ENCODE measurements at regions not wholly inside any gene's neighbourhood (a gene's known extent, or its start where the extent isn't known, plus 50 kb on each side); places are given as distances from the start of the nearest gene placed in this dataset.

DNA sequence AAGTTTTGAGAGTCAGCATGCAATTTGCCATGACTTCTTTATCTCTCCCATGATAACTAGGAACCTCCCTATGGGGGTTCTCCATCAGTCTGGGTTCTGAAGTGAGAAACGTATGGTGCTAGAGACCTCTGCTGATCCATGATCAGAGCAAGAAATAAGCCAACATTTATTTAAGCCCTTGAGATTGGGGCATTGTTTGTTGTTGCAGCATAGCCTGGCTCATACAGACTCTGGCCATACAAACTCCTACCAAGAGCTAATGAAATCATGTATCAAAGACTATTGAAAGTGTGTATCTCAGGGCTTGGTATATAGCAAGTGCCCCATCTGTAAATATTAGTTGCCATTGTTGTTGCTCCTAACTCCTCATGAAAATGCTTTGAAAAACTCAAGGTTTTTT, 233.9 kb downstream of the MAF start:
- no peak for DNase-seq

GRCh38 chr16:79365702-79366101, 234.8 kb downstream of the MAF start:
- no peak for DNase-seq

- no peak for DNase-seq
These were observed 237.1 kb downstream of the MAF start for GRCh38 chr16:79363484-79363883.

GRCh38 chr16:79363035-79363434, 237.5 kb downstream of the MAF start:
- DNase-seq = no peak

DNA sequence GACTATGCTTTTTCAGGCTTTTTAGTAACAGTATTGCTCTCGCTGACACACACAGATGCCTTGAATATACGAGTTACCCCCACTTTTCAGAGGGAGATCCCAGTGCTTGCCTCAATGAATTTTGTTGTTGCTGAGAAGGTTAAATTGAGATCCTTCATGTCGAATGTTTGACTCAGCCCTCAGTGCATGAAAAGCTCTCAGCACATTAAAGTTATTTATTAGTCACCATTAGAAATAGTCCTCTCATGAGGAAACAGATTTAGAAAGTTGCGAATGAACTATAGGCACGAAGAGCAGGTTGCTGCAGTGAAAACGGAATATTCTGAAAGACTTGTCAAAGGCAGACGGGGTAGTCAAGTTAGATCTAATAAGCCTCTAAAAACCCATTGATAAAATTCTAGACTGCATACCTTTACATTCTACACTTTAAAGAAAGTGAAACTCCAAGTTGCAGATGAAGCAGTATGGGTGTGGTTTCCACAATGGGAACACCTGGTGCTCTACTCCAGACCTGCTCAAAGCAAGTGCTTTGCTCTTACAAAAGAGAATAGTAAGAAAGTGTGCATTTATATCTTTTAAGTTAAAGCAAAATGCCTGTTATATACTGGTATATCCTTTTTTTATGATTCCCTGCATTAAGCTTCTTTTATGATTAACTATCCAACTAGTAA, 238.1 kb downstream of the MAF start:
- no peak for DNase-seq

GRCh38 chr16:79361132-79361751, 239.3 kb downstream of the MAF start:
- no peak for DNase-seq

DNA sequence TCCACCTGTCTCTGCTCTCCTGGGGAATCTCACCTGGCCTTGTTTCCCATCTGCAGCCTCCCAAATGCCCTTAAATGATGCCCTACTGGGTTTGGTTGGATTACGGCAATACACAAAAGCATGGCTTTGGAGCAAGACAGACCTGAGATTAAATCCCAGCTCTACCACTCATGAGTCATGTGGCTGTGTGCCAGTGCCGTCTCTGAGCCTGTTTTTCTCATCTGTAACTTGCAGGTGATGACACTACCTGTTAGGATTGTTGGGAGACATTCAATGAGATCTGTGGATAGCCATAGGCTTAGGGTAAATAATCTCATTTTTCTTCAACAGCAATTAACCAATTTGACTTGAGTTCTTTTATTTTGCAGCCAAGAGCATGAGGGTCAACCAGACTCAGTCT, 240.3 kb downstream of the MAF start:
- DNase-seq = no peak

- DNase-seq = no peak
These were observed 241.5 kb downstream of the MAF start for GRCh38 chr16:79359082-79359481.

DNA sequence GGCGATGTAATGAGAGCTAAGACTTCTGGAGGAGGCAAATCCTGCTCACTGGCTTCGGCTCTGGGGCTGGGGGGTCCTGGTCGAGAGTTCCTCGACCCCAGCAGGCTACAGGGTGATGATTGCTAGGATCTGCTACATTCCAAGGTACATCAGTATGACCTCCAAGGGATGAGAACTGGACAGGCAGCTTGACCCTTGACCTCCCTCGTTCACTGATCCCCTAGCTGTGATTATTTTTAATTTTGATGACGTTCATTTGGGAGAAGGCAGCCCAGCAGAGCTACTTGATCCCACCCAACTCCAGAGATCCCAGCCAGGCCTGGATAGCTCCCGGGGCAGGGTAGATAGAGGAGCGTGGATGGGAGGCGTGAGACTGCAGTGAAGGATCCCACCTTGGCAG, 242.3 kb downstream of the MAF start:
- DNase-seq = no peak

- DNase-seq = no peak
These were observed 244.8 kb downstream of the MAF start for GRCh38 chr16:79355600-79356358.

DNA sequence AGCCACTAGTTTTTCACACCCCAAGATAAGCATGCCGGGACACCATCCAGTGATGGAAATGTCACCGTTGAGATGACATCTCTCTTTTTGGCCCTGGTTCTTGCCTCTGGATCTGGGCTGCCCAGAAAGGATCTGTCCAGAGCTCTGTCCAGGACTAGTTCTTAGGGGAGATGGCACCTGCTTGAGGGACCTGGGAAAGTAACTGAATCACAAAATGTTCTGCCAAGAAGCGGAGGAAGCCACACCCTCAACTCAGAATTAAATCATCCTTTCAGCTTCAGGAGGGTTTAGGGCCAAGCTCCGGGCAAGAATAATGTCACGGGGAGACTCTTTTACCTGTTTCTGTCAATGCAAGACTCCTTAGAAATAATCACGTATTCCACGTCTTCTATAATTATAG, 248.6 kb downstream of the MAF start:
- DNase-seq = no peak

DNA sequence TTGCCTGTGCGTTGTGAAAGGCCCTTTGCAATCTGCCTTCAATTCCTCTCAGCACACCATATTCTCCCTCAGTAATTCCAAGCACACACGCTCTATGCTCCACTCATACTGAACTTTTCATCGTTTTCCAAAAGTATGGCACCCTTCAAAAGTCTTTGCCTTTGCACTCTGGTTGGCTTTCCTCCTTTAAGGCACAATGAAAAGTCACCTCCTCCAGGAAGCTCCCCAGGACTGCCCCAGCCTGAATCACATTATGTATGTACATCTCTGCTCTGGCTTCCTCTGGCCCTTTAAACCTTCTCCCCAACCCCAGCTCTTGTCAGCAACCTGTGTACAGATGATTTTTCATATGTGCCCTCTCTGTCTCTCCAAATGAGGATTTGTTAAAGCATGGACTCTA, 250.7 kb downstream of the MAF start:
- DNase-seq = no peak

DNA sequence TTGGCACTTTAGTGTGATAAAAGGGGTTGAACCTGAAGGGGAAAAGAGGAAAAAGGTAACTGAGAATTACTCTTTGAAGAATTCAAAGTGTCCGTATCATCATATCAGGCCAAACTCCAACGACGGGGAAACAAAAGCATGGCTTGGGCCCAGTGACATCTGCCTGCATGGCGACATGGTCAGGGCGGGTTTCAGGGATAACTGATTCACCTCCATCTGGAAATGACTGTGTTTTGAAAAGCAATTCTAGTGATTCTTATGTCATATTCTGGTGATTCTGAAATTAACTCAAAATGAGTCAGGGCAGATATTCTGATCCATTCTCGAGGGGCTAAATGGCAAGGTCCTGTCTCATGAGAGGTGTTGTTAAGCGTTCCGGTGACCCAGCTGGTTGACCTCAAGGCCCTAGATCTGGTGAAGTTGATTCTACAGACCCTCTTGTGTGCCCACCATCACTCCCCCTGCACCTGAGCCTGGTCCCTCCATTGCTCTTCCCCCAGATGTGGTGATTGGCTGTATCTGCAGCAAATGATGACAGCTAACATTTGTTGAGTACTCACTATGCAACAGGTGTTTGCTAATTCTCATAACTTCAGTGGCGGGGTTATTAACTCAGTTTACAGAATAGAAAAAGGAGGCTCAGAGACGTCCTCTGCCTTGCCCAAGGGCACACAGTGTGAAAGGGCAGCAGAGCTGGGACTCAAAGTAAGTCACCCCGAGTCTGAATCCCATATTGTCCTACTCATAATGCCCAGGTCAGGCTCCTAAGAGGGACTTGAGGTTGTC, 251.8 kb downstream of the MAF start:
- no peak for DNase-seq

GRCh38 chr16:79347277-79347676, 253.3 kb downstream of the MAF start:
- no peak for DNase-seq

DNA sequence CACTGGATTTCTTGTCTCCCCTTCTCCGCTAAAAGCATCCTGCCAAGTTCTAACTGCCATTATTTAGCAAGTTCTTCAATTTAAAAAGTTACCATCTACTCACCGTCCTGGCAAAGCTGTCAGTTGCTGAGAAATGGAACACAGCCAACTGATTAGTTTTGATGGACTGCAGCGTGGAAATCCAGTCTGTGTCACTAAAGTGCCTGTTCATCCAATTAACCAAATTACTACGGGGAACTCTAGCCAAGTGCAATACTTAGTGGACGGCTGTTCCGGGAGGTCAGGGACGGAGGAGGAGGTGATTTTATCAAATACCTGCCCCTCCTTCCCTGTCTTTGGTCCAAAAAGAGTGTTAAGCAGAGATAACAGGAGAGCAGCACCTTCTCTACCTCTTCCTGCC, 260.7 kb downstream of the MAF start:
- DNase-seq = no peak

- DNase-seq = no peak
These were observed 262.6 kb downstream of the MAF start for GRCh38 chr16:79337906-79338305.

GRCh38 chr16:79336437-79337229, 263.9 kb downstream of the MAF start:
- DNase-seq = no peak

- DNase-seq = no peak
These were observed 266.4 kb downstream of the MAF start for GRCh38 chr16:79334127-79334526.

- DNase-seq = no peak
These were observed 269.5 kb downstream of the MAF start for GRCh38 chr16:79331066-79331465.

GRCh38 chr16:79329967-79330366, 270.6 kb downstream of the MAF start:
- no peak for DNase-seq

DNA sequence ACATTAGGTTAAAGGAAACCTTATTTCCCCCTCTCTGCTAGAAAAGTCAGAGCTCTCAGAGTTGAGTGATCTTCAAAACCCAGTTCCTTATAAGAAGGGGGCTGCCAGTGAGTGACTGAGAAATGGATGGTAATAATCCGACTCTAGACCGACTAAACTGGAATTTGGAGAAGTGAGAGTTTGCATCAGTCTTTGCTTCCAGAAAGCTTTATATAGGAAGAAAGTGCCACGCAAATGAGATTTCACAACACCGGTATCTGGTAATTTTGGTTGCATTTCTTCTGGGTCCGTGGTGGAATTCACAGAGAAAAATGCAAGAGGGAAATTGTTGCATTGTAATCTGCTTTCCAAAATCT, 271.4 kb downstream of the MAF start:
- no peak for DNase-seq

GRCh38 chr16:79328402-79329165, 272.0 kb downstream of the MAF start:
- DNase-seq = no peak

All from NCI-H1092 treated with DMSO at 0.1 percent for 48 hours (cell line).